DOHH2 (cell line): ENCODE measurements at regions not wholly inside any gene's neighbourhood (a gene's known extent, or its start where the extent isn't known, plus 50 kb on each side); places are given as distances from the start of the nearest gene placed in this dataset.

Source experiments
- H3F3A ChIP-seq: fragments of 200-600 bp; sonication (generic), shearing (Covaris generic); 2 replicates; pipeline ENCODE4 v1.6.0; 2016; ENCODE audit warnings: antibody characterized with exemption, mild to moderate bottlenecking; ENCODE audit not compliant: control insufficient read depth, insufficient read depth
- H3K27ac ChIP-seq: fragments of 200-600 bp; sonication (generic); 2 replicates; pipeline ENCODE4 v1.5.1; 2014; ENCODE audit warnings: low read depth, mild to moderate bottlenecking, low read length, moderate library complexity
- H3K27me3 ChIP-seq: fragments of 200-600 bp; sonication (generic); 2 replicates; pipeline ENCODE4 v1.6.1; 2014; ENCODE audit warnings: mild to moderate bottlenecking, low read length, mixed read lengths; ENCODE audit not compliant: control insufficient read depth
- H3K36me3 ChIP-seq: fragments of 200-600 bp; sonication (generic); 2 replicates; pipeline ENCODE4 v1.6.1; 2014; ENCODE audit warnings: mild to moderate bottlenecking, low read length, moderate library complexity, mixed read lengths; ENCODE audit not compliant: control insufficient read depth
- H3K4me1 ChIP-seq: fragments of 200-600 bp; sonication (generic); 2 replicates; pipeline ENCODE4 v1.6.1; 2014; ENCODE audit warnings: mild to moderate bottlenecking, low read length, mixed read lengths; ENCODE audit not compliant: control insufficient read depth
- H3K4me2 ChIP-seq: fragments of 200-600 bp; sonication (generic); 2 replicates; pipeline ENCODE4 v1.6.0; 2014; ENCODE audit warnings: mild to moderate bottlenecking, low read length, moderate library complexity
- H3K4me3 ChIP-seq: fragments of 200-600 bp; sonication (generic); 2 replicates; pipeline ENCODE4 v1.5.1; 2014; ENCODE audit warnings: mild to moderate bottlenecking, low read length, mixed read lengths
- H3K79me2 ChIP-seq: fragments of 200-600 bp; sonication (generic); 2 replicates; pipeline ENCODE4 v1.6.1; 2014; ENCODE audit warnings: mild to moderate bottlenecking, low read length, mixed read lengths; ENCODE audit not compliant: control insufficient read depth
- H3K9me2 ChIP-seq: fragments of 200-600 bp; sonication (generic); replicated peaks from 2 replicates; pipeline ENCODE4 v1.6.1; 2014; ENCODE audit warnings: mild to moderate bottlenecking, low read length, mixed read lengths; ENCODE audit not compliant: control insufficient read depth
- H3K9me3 ChIP-seq: fragments of 200-600 bp; sonication (generic); 2 replicates; pipeline ENCODE4 v1.6.1; 2014; ENCODE audit warnings: antibody characterized with exemption, low read length, mixed read lengths; ENCODE audit not compliant: control insufficient read depth, insufficient read depth
- H4K20me1 ChIP-seq: fragments of 200-600 bp; sonication (generic); 2 replicates; pipeline ENCODE4 v1.6.0; 2014; ENCODE audit warnings: low read depth, mild to moderate bottlenecking, antibody characterized with exemption, low read length, moderate library complexity; ENCODE audit not compliant: control insufficient read depth, insufficient read depth
- EZH2phosphoT487 ChIP-seq: fragments of 200-600 bp; sonication (generic); IDR thresholded peaks from 2 replicates; pipeline ENCODE4 v1.6.1; 2017; ENCODE audit warnings: borderline replicate concordance, mild to moderate bottlenecking, antibody characterized with exemption, low read length, moderate library complexity, mixed read lengths
- TF ChIP-seq, protein P1 (sequence below): fragments of 200-600 bp; sonication (generic); IDR thresholded peaks from one replicate; pipeline ENCODE4 v1.5.1; 2014; ENCODE audit warnings: antibody characterized with exemption, mild to moderate bottlenecking, low read depth, low read length; ENCODE audit not compliant: poor library complexity, severe bottlenecking

DNA sequence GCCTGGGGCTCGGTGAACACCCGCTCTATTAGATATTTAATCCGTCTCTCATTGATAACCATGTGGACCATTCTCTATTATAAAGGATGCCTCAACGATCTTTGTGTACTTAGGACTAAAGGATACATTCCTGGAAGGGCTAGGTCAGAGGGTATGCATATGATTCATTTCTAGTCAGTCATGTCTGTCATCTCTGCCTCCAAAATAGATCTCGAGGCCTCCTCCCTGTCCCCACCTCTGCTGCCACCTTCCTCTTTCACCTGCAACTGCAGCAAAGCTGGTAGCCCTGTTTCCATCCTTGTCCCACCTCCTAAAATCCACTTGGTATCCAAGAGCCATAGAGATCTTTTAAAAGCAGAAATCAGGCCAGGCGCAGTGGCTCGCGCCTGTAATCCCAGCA, 121.5 kb downstream of the KATNIP start:
- Histone ChIP-seq H3K4me1 (no peaks in the 10 kb centered on the region), H3K79me2 (no peaks in the 10 kb centered on the region), H4K20me1 (no peaks in the 10 kb centered on the region), H3K27ac (no peak overlapping the region), H3F3A (no peaks in the 10 kb centered on the region), H3K4me2 (no peak overlapping the region), H3K9me3 (no peaks in the 10 kb centered on the region), H3K4me3 (no peak overlapping the region), H3K27me3 (no peaks in the 10 kb centered on the region), H3K9me2 (no peaks in the 10 kb centered on the region), H3K36me3 (no peaks in the 10 kb centered on the region)
- TF ChIP-seq, protein P1, sequence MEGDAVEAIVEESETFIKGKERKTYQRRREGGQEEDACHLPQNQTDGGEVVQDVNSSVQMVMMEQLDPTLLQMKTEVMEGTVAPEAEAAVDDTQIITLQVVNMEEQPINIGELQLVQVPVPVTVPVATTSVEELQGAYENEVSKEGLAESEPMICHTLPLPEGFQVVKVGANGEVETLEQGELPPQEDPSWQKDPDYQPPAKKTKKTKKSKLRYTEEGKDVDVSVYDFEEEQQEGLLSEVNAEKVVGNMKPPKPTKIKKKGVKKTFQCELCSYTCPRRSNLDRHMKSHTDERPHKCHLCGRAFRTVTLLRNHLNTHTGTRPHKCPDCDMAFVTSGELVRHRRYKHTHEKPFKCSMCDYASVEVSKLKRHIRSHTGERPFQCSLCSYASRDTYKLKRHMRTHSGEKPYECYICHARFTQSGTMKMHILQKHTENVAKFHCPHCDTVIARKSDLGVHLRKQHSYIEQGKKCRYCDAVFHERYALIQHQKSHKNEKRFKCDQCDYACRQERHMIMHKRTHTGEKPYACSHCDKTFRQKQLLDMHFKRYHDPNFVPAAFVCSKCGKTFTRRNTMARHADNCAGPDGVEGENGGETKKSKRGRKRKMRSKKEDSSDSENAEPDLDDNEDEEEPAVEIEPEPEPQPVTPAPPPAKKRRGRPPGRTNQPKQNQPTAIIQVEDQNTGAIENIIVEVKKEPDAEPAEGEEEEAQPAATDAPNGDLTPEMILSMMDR, result no peak
- TF ChIP-seq EZH2phosphoT487, result no peak

DNA sequence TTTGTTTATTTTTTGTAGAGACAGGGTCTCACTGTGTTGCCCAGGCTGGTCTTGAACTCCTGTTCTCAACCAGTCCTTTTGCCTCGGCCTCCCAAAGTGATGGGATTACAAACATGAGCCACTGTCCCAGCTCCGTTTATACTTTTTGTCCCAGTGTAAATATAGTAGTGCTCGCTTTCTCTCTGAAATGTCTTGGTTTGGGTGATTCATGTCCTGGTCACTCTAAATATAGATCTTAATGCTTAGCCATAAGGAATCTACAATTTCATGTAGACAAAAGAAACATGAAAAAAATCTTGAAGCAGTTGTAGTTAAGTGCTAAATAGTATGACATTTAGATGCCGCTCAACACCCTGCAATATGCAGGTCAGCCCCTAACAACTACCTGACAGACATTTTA, 126.9 kb downstream of the KATNIP start:
- no peaks in the 10 kb centered on the region for H3F3A ChIP-seq

DNA sequence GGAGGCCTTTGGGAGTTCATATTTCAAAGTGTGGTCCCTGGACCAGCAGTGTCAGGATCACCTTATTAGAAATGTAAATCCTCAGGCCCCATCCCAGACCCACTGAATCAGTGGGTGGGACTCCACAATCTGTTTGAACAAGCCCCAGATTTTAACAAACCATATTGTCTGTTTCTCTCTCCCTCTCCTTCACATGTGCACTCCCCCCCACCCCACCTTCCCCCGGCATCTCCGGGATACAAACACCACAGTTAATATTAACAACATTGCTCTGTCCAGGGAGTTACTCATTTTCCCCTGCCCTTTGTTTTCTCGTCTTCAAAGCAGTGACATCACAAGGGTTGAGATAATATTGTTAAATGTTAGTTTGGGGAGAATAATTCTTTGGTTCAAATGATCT, 127.3 kb downstream of the KATNIP start:
- H3K9me2 ChIP-seq, result no peaks in the 10 kb centered on the region
- no peak for TF ChIP-seq EZH2phosphoT487
- TF ChIP-seq, protein P1, result no peak
- no peak overlapping the region for H3K27ac ChIP-seq

More for the DNA sequence above, 126.9 kb downstream of the KATNIP start:
- H3K4me3 ChIP-seq, result no peak overlapping the region
- no peaks in the 10 kb centered on the region for H3K27me3 ChIP-seq
- no peaks in the 10 kb centered on the region for H4K20me1 ChIP-seq
- H3K79me2 ChIP-seq, result no peaks in the 10 kb centered on the region
- no peak overlapping the region for H3K4me2 ChIP-seq
- no peaks in the 10 kb centered on the region for H3K36me3 ChIP-seq
- no peaks in the 10 kb centered on the region for H3K9me2 ChIP-seq
- H3K27ac ChIP-seq, result no peak overlapping the region
- no peaks in the 10 kb centered on the region for H3K4me1 ChIP-seq
- TF ChIP-seq EZH2phosphoT487, result no peak
- TF ChIP-seq, protein P1, result no peak
- H3K9me3 ChIP-seq, result no peaks in the 10 kb centered on the region

DNA sequence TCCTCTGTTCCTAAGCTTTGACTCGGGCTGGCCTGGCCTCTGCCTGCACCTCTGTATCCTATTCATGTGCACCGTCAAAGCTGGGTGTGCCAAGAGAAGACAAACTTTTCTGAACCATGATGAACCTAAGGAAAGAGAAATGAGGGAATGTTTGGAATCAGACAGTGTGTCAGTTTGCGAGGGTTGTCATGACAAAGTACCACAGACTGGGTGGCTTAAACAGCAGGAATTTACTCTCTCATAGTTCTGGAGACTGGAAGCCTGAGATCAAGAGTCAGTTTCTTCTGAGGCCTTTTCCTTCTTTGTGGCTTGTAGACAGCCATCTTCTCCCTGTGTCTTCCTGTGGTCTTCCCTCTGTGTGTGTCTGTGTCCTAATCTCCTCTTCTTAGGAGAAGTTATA, 129.0 kb downstream of the KATNIP start:
- TF ChIP-seq, protein P1, result no peak
- no peak for TF ChIP-seq EZH2phosphoT487
- no peaks in the 10 kb centered on the region for H3K9me2 ChIP-seq
- H3K4me2 ChIP-seq, result no peak overlapping the region
- H4K20me1 ChIP-seq, result no peaks in the 10 kb centered on the region
- H3K27me3 ChIP-seq, result no peaks in the 10 kb centered on the region
- no peaks in the 10 kb centered on the region for H3K9me3 ChIP-seq
- H3F3A ChIP-seq, result no peaks in the 10 kb centered on the region
- no peaks in the 10 kb centered on the region for H3K4me1 ChIP-seq
- no peak overlapping the region for H3K4me3 ChIP-seq
- H3K79me2 ChIP-seq, result no peaks in the 10 kb centered on the region
- H3K36me3 ChIP-seq, result no peaks in the 10 kb centered on the region
- H3K27ac ChIP-seq, result no peak overlapping the region

More for the DNA sequence above, 127.3 kb downstream of the KATNIP start:
- H3K4me3 ChIP-seq, result no peak overlapping the region
- no peaks in the 10 kb centered on the region for H3K27me3 ChIP-seq
- H3K4me2 ChIP-seq, result no peak overlapping the region
- no peaks in the 10 kb centered on the region for H3K4me1 ChIP-seq
- H3K9me3 ChIP-seq, result no peaks in the 10 kb centered on the region
- H3F3A ChIP-seq, result no peaks in the 10 kb centered on the region
- no peaks in the 10 kb centered on the region for H4K20me1 ChIP-seq
- no peaks in the 10 kb centered on the region for H3K79me2 ChIP-seq
- no peaks in the 10 kb centered on the region for H3K36me3 ChIP-seq
